Right ventricle myocardium inferior (tissue), 1 donor: ENCODE measurements at regions not wholly inside any gene's neighbourhood (a gene's known extent, or its start where the extent isn't known, plus 50 kb on each side); places are given as distances from the start of the nearest gene placed in this dataset.

Experiments used
- ATAC-seq: fragments of 200-7000 bp; cut with Tn5 transposase; one replicate; pipeline ENCODE4 v1.9.1; 2020; ENCODE audit warnings: mild to moderate bottlenecking, moderate library complexity
- DNase-seq: peaks from one replicate; pipeline ENCODE4 v3.0.0; 2021; ENCODE audit errors: missing footprints
- intact Hi-C: fragments of 100-400 bp; cut with DNase I; formaldehyde crosslinking; loops from one replicate; pipeline ENCODE4 v1.11.0; 2022
- donor health status: DM: no; HTN: yes; CAD: no; lungs with severe emphysema.

DNA sequence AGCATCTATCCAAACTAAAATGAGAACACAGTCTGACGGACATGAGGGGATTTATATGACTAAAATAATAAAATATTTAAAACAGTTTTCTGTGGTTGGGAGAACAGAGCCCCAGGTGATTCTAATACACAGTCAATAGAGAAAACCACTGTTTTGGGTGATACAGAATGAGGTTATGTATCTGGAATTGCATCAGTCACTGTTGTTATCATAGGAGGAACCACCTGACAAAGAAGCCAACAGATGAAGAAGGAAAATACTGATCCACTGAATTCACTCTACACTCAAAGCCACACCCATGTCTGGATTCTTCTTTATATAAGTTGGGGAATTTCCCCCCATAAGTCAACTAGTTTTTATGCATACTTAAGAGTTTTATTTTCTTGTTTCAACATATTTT lies 799.0 kb downstream of the TLR4 start:
- ATAC-seq = no peak

DNA sequence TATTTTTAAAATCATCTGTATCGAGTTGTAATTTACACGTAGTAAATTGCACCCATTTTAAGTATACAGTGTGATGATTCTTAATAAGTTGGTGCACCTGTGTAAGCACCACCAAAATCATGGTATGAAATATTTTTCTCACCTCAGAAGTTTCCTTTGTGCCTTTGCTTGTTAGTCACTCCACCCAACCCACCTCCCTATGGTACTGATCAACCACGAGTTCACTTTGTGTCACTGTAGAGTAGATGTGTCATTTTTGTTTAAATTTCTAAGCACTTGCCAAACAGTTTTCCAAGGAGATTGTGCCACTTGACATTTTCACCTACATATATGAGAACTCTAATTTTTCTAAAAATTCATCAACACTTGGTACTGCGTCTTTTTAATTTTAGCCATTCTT lies 806.5 kb downstream of the TLR4 start:
- intact Hi-C loops = no loop called here
- no peak for DNase-seq
- ATAC-seq = no peak

More for the DNA sequence above, 799.0 kb downstream of the TLR4 start:
- intact Hi-C loops = no loop called here
- DNase-seq = no peak

DNA sequence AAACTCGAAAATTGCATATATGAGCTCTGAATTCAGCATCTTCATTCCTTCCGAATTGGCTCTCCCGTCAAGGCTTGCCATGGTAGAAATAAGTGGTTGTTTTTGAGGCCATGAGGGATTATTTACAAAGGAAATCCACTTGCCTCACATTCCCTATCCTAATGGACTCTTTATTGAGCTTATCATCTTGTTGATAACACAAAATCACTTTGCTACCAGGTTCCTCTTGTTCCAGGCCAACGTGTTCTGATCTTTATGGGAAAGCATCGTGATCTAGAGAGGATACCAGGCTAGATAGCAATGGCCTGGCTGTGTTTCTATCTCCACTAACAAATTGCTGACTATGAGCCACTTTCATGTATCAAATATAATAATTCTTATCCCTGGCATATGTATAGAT lies 811.7 kb downstream of the TLR4 start:
- intact Hi-C loops = no loop called here
- no peak for DNase-seq

GRCh38 chr9:118521261-118521660 lies 817.1 kb downstream of the TLR4 start:
- DNase-seq = no peak
- ATAC-seq = no peak
- intact Hi-C loops = loop anchor here (5.0 kb wide), 1 partner anchor 771 kb away; no protein-coding TSS in a partner anchor

More for the DNA sequence above, 811.7 kb downstream of the TLR4 start:
- ATAC-seq = no peak

DNA sequence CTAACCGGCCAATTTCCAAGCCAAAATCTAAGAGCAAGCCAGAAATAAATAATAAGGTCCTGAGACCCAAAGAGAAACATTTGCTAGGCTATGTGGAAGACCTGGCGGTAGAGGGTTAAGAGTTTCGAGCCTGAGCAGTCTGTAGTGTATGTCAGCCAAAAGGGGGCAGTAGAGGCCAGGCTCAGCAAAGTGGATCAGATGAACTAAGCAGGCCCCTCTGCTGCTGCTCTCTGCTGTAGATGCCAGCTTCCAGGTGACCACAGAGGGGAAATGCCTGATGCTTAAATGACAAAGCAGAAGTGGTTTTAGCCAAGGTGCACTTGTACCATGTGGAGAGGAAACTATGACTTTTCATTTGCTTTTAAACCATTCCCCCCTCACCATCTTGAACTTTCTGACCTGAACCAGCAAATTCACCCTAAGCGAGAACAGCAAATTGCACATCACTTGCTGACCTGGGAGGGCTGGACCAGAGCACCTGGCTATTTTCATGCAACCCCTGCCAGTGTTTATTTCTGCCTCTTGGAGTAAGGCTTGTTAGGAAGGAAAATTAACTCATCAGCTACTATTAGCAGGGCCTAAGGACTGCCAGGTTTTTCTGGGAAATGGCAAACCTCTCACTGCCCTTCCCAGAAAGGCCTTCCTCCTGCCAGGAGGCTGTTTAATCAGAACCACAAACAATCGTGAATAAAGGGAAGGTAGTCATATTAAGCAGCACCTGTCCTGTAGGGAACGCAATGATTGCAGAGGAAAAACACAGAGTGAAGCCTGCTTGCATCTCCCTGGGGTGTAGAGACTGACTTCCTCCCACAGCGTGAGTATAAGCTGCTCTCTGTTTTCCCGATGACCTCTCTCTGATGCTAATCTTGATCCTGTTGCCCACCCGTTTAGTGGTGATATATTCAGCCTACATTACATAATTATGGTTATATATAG lies 818.2 kb downstream of the TLR4 start:
- no peak for DNase-seq
- ATAC-seq = no peak
- intact Hi-C loops = loop anchor here (5.0 kb wide), 1 partner anchor 770 kb away; no protein-coding TSS in a partner anchor

DNA sequence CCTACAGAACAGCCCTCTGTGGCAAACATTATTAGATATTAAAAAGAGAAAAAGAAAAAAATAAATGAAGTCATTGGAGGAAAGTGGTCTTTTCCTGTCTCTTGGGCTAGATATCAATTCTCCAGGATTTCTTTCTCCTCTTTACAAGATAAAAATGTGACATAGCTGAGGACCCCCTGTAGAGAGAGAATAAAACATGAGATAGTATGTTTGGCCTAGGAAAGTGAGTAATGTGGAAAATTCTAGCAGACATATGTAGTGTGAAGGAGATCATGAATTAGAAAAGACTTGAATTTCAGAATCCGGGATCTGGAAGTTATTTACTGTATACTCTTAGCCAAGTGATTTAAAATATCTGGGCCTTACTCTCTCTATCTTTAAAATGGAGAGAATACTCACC lies 823.1 kb downstream of the TLR4 start:
- ATAC-seq (no peak), DNase-seq (no peak)
- intact Hi-C loops = no loop called here

DNA sequence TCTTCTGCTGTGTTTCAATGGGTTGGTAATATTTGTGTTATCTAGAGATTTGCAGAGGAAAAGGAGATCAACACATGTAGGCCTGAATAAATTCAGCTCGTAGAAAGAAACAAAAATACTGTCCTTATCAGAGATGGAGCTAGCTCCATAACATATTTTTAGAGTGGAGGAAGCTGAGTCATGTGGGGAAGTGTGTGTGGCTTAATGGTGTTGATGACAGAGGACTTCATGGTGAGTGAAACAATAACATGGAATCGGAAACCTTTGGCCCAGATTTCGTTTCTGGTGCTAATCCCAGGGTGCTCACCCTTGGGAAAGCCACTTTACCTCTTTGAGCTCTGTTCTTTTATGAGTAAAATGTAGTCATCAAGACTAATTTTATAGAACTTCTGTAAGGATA lies 825.0 kb downstream of the TLR4 start:
- DNase-seq (no peak), ATAC-seq (peak; percentile 23)
- intact Hi-C loops = no loop called here

- intact Hi-C loops = no loop called here
- DNase-seq (no peak), ATAC-seq (no peak)
Measured at GRCh38 chr9:118529624-118530214, 825.5 kb downstream of the TLR4 start.

- no peak for DNase-seq
- intact Hi-C loops = no loop called here
- no peak for ATAC-seq
Measured at GRCh38 chr9:118532592-118532991, 828.4 kb downstream of the TLR4 start.

- DNase-seq = no peak
- no peak for ATAC-seq
- intact Hi-C loops = no loop called here
Measured at GRCh38 chr9:118533101-118533500, 828.9 kb downstream of the TLR4 start.

GRCh38 chr9:118533850-118534249 lies 829.6 kb downstream of the TLR4 start:
- DNase-seq (no peak), ATAC-seq (no peak)
- intact Hi-C loops = no loop called here

GRCh38 chr9:118536153-118536552 lies 832.0 kb downstream of the TLR4 start:
- intact Hi-C loops = no loop called here
- ATAC-seq = no peak
- no peak for DNase-seq

- DNase-seq (no peak), ATAC-seq (no peak)
- intact Hi-C loops = no loop called here
Measured at GRCh38 chr9:118538959-118539358, 830.3 kb downstream of the BRINP1 start.

- DNase-seq = no peak
- no peak for ATAC-seq
- intact Hi-C loops = no loop called here
Measured at GRCh38 chr9:118553465-118553864, 815.8 kb downstream of the BRINP1 start.

- intact Hi-C loops = no loop called here
- no peak for DNase-seq
- ATAC-seq = no peak
Measured at GRCh38 chr9:118554987-118555386, 814.2 kb downstream of the BRINP1 start.

GRCh38 chr9:118558026-118558425 lies 811.2 kb downstream of the BRINP1 start:
- no peak for DNase-seq
- intact Hi-C loops = no loop called here

GRCh38 chr9:118558891-118559290 lies 810.3 kb downstream of the BRINP1 start:
- intact Hi-C loops = no loop called here
- ATAC-seq (no peak), DNase-seq (no peak)

More at GRCh38 chr9:118558026-118558425, 811.2 kb downstream of the BRINP1 start:
- ATAC-seq = no peak

GRCh38 chr9:118561051-118561450 lies 808.2 kb downstream of the BRINP1 start:
- intact Hi-C loops = no loop called here
- no peak for ATAC-seq
- DNase-seq = no peak

- DNase-seq = no peak
- intact Hi-C loops = no loop called here
Measured at GRCh38 chr9:118563677-118564076, 805.6 kb downstream of the BRINP1 start.

GRCh38 chr9:118567861-118568260 lies 801.4 kb downstream of the BRINP1 start:
- no peak for ATAC-seq
- intact Hi-C loops = no loop called here

More at GRCh38 chr9:118563677-118564076, 805.6 kb downstream of the BRINP1 start:
- no peak for ATAC-seq

More at GRCh38 chr9:118567861-118568260, 801.4 kb downstream of the BRINP1 start:
- DNase-seq = no peak
